WI38 (cell line): ENCODE measurements at regions not wholly inside any gene's neighbourhood (a gene's known extent, or its start where the extent isn't known, plus 50 kb on each side); places are given as distances from the start of the nearest gene placed in this dataset.

Source experiments
- H3K4me3 ChIP-seq: 2 replicates; pipeline ENCODE4 v1.5.1; 2011; ENCODE audit warnings: low read depth, mild to moderate bottlenecking, control low read depth, low read length
- TF ChIP-seq, protein P1 (sequence below): IDR thresholded peaks from 2 replicates; pipeline ENCODE4 v1.5.1; 2012; ENCODE audit warnings: low read depth, mild to moderate bottlenecking, control low read depth, low read length

DNA sequence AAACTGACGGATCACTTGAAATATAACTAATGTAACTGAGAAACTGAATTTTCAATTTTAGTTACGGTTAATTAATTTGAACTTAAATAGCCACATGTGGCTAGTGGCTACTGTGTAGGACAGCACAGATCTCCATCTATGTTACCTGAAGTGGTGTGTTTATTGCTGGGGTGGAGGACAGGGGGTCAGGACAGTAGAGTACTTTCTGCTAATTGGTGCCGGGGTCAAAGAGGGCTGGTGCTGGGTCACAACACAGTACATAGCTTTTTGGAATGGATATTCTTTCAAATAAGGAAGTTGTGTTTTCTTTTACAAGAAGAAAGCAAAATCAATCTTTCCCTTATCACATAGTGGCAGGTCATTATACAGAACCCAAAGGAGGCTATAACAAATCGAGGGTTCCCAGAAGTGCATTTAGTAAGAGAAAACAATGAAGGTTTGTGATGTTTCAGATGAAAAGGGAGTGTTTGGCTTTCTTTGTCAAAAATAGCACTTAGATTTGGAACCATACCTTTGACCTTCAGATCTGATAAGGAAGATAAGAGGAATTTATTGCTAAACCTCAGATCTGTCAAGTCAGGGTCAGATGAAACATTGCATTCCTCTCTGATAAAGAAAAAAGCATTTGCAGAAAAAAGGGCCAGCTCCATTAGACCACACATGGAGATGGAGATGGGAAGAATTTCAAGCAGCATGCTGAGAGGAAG is 384.5 kb downstream of the AASDHPPT start:
- H3K4me3 ChIP-seq, result no peak overlapping the region
- TF ChIP-seq, protein P1, sequence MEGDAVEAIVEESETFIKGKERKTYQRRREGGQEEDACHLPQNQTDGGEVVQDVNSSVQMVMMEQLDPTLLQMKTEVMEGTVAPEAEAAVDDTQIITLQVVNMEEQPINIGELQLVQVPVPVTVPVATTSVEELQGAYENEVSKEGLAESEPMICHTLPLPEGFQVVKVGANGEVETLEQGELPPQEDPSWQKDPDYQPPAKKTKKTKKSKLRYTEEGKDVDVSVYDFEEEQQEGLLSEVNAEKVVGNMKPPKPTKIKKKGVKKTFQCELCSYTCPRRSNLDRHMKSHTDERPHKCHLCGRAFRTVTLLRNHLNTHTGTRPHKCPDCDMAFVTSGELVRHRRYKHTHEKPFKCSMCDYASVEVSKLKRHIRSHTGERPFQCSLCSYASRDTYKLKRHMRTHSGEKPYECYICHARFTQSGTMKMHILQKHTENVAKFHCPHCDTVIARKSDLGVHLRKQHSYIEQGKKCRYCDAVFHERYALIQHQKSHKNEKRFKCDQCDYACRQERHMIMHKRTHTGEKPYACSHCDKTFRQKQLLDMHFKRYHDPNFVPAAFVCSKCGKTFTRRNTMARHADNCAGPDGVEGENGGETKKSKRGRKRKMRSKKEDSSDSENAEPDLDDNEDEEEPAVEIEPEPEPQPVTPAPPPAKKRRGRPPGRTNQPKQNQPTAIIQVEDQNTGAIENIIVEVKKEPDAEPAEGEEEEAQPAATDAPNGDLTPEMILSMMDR, result no peak

DNA sequence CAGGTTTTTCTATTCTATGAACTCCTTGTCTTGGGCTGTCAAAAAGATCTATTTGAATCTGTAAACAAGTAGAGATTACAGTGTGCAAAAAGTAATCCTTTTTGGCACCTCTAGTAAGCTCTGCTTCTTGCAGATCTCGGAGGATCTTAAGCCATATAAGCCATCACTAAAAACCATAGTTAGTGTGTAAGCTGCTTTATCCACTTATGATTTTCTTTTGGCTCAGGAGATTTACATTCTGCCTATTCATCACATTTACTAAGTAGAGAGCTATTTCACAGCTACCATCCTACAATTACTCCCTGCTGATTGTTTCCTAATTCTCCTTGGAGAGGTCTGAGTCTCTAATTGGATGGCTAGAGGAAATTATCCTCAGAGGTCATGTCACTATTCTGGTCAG is 385.7 kb downstream of the AASDHPPT start:
- TF ChIP-seq, protein P1, result no peak
- H3K4me3 ChIP-seq, result no peak overlapping the region

DNA sequence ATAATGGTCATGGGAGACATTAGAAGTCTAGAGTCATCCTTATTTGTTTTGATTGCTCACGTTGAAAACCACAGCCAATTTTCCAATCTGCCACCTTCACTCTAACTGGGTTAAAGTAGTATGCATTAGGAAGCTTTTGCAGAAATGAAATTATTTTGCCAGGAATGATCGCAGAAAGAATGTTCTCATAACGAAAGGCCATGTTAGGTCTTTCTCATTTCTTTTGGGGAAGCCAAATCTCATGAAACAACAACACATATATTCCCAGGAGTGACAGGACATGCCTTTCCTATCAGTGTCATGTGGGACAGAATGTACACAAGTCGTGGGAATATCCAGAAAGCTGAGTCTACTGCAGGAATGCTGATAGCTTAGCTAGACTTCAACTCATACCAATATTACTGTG is 386.3 kb downstream of the AASDHPPT start:
- H3K4me3 ChIP-seq, result no peak overlapping the region
- TF ChIP-seq, protein P1, result no peak

DNA sequence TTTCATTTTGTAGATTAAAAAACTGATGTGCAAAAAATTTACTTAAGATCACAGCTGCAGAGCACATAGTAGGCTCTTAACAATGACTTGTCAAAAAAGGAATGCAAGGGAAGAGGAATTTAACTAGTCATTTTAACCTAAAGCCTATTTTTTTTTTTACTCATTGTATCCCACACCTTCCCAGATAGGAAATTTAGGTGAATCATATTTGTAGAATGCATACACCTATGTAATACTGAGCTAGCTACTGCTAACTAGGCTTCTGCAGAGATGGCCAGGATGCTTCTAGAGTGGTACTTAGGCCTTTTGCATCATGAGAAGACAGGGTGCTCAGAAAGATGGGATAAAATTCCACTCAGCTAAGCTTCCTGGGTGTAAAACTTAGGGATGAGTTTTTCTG is 387.3 kb downstream of the AASDHPPT start:
- H3K4me3 ChIP-seq, result no peak overlapping the region
- TF ChIP-seq, protein P1, result no peak

DNA sequence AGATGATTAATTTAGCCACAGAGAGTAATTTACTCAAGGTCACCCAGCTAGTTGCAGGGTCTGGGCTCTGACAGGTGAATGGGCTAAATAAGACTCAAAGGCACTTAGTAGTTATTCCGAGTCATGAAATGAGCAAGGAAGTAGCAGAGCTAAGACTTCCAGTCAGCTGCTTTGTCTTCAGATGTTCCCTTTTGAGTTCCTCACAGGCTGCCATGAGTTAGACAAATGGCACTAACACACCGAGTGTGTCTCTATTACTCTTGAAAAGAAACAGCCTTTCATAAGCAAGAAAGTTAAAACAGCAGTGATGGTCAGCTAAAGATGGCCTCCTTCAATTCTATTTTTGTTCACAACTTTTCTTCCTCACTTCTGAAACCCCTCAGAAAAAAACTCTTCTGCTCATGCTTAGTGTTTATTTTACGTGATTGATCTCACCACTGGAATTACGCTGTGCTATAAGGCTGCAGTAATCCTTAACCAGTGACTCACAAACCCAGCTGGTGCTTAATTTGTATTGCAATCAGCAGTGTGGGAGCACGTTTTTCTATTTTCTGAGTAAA is 389.1 kb downstream of the AASDHPPT start:
- H3K4me3 ChIP-seq, result no peak overlapping the region; the same call in 1 of the 2 replicates
- TF ChIP-seq, protein P1, result no peak

DNA sequence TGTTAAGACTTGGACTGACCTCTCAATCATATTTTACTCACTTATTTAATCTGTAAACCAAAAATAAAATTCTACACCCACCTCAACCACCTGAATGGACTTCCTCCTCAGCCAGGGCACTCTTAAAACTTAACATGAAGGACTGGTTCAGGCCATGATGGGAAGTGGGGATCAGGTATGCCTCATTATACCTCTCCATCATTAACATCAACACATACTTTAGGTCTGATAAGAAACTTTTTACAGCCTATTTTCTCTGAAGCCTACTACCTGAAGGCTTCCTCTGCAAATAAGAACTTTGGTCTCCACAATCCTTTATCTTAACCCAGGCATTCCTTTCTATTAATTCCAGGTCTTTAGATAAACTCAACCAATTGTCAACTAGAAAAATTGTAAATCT is 390.0 kb downstream of the AASDHPPT start:
- no peak overlapping the region for H3K4me3 ChIP-seq
- TF ChIP-seq, protein P1, result no peak

DNA sequence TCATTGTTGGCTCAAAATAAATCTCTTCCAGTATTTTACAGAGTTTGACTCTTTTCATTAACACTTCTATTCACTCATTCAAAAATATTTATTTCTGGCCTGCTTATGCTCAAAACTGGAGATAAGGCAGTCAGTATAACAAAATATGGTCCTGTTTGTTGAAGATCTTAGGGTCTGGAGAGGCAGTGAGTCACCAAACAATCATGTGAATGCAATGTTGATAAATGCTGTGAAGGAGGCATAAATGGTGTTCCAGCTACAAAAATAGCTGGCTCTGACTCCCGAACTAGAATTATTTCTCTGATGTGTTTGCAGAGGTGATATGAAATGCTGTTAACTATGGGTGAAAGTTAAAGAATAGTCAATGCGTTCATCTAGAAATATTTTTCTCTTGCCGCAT is 390.6 kb downstream of the AASDHPPT start:
- H3K4me3 ChIP-seq, result no peak overlapping the region
- TF ChIP-seq, protein P1, result no peak
